Heart left ventricle (tissue), 16 donors: ENCODE measurements at regions not wholly inside any gene's neighbourhood (a gene's known extent, or its start where the extent isn't known, plus 50 kb on each side); places are given as distances from the start of the nearest gene placed in this dataset.

Experiments
- ATAC-seq, 4 donors: fragments of 200-7000 bp; cut with Tn5 transposase; one replicate each; pipeline ENCODE4 v1.9.1; 2020 to 2022; ENCODE audit warnings: moderate library complexity in 4 of 4, mild to moderate bottlenecking in 3 of 4, moderate number of reproducible peaks in 1 of 4
- DNase-seq, 5 donors: peaks; one replicate each; pipeline ENCODE4 v3.0.0-alpha.2; 2020
- H3K27ac ChIP-seq, 12 donors: fragments of 200-600 bp; sonication (generic) in 4 of 12; one replicate each; pipeline versions ENCODE4 v1.5.0 to v1.8.0; 2016 to 2022; ENCODE audit warnings: mild to moderate bottlenecking in 2 of 12
- H3K27me3 ChIP-seq, 9 donors: fragments of 200-600 bp; sonication (generic) in 2 of 9; one replicate each; pipeline versions ENCODE4 v1.5.1 to v1.8.0; 2016 to 2022; ENCODE audit warnings: mild to moderate bottlenecking in 3 of 9
- H3K36me3 ChIP-seq, 9 donors: fragments of 200-600 bp; sonication (generic) in 2 of 9; one replicate each; pipeline versions ENCODE4 v1.5.0 to v1.8.0; 2018 to 2022; ENCODE audit warnings: mild to moderate bottlenecking in 2 of 9
- H3K4me1 ChIP-seq, 12 donors: fragments of 200-600 bp; sonication (generic) in 4 of 12; one replicate each; pipeline versions ENCODE4 v1.5.0 to v1.8.0; 2016 to 2022; ENCODE audit warnings: mild to moderate bottlenecking in 3 of 12
- H3K4me3 ChIP-seq, 12 donors: fragments of 200-600 bp; sonication (generic) in 4 of 12; one replicate each; pipeline versions ENCODE4 v1.5.0 to v1.8.0; 2017 to 2022; ENCODE audit warnings: mild to moderate bottlenecking in 9 of 12, moderate library complexity in 4 of 12
- H3K9me3 ChIP-seq, 12 donors: fragments of 200-600 bp; sonication (generic) in 4 of 12; one replicate each; pipeline versions ENCODE4 v1.5.0 to v1.8.0; 2016 to 2022; ENCODE audit warnings: mild to moderate bottlenecking in 1 of 12
- CTCF ChIP-seq, 12 donors: fragments of 200-600 bp; sonication (generic) in 4 of 12; IDR thresholded peaks; one replicate each; pipeline versions ENCODE4 v1.5.0 to v1.8.0; 2018 to 2022; ENCODE audit warnings: antibody characterized with exemption in 12 of 12, mild to moderate bottlenecking in 5 of 12
- POLR2A ChIP-seq, 2 donors: fragments of 450-650 bp; IDR thresholded peaks; one replicate each; pipeline ENCODE4 v1.6.1; 2017; ENCODE audit warnings: antibody characterized with exemption in 2 of 2, mild to moderate bottlenecking in 2 of 2, moderate library complexity in 2 of 2
- WGBS, 4 donors: extraction: QIAGEN DNeasy Blood & Tissue Kit in 2 of 4; methylation state at CpG; one replicate each; pipeline versions ENCODE4 v1.1.5 to v1.1.7; 2013 to 2018; 5-methylcytosine and 5-hydroxymethylcytosine counted together
- intact Hi-C, 10 donors: fragments of 100-400 bp; cut with DNase I; formaldehyde crosslinking; loops; one replicate each; pipeline versions ENCODE4 v1.11.1 to v1.14.2; 2022
- donor health status: ischemic (EF 13 %, LVEDD 7.1; RV severe dilation, severe dysfunction).
- donor health status: healthy with polysubstance abuse.
- donor health status: DM: no; HTN: yes; CAD: no.
- donor health status: DM: no; HTN: no; CAD: no.
- donor health status: ischemic (EF 25% LVEDD 6.9; RV normal size, moderate dysfunction).
- donor health status: ischemic (EF 25% LVEDD 5.7; RV mildly dilated, moderate dysfunction).
- donor health status: healthy.
- donor health status: DM: yes; HTN: yes; CAD: no.
- donor health status: ischemic (EF 35%, LVEDD 5.7; RV mildly dilated, moderate dysfunction).
- donor health status: nonischemic (EF 11% LVEDD 7.7; RV severe dilation, severe dysfunction).
- donor health status: DM: yes; HTN: yes; CAD: no.
- donor health status: PGD.
- donor health status: ischemic (EF 29% LVEDD 5.4; RV normal size, mild dysfunction).
- donor health status: nonischemic (EF 23%, LVEDD 6.1; RV moderate dilation, normal function).

GRCh38 chr1:79648126-79648525 lies 641.6 kb upstream of the ADGRL4 start:
- TF ChIP-seq POLR2A (IDR thresholded peaks at IDR 0.05) (no peak), CTCF (IDR thresholded peaks at IDR 0.05) (no peak)
- Histone ChIP-seq H3K27ac (no peak overlapping the region), H3K4me1 (peaks cover 0 to 7% (median 0%) of the 10 kb centered on the region in 12 donors), H3K36me3 (no peaks in the 10 kb centered on the region), H3K9me3 (no peaks in the 10 kb centered on the region), H3K4me3 (no peak overlapping the region), H3K27me3 (no peaks in the 10 kb centered on the region)
- intact Hi-C loops, result no loop called here
- DNase-seq (no peak), ATAC-seq (no peak)
- 95 to 98% (median 97%) methylated on average over 1 of the region's 1 CpG for WGBS, 4 donors

DNA sequence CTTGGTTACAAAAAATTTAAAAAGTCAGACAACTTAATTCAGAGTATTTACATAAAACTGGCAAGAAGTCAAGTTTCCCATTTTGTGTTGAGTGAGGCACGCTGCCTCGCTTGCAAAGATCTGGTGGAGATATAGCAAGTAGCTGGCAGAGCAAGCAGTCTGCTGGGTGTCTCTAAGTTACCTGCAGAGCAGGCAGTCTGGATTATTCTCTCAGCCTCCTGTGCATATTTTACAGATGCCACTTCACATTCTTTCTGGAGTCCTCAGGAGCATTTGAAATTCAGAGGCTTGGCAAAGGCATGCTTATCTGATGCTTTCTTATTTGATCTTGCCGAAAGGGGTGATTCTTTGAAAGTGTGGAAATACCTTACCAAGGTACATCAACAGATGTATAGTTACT lies 640.4 kb upstream of the ADGRL4 start:
- TF ChIP-seq CTCF (IDR thresholded peaks at IDR 0.05) (no peak), POLR2A (IDR thresholded peaks at IDR 0.05) (no peak)
- H3K9me3 ChIP-seq, result no peaks in the 10 kb centered on the region
- WGBS, 4 donors, result 61 to 70% (median 67%) methylated on average over 3 of the region's 3 CpGs
- no peaks in the 10 kb centered on the region for H3K36me3 ChIP-seq
- H3K4me1 ChIP-seq, result no peaks in the 10 kb centered on the region
- H3K27ac ChIP-seq, result no peak overlapping the region
- DNase-seq, result no peak
- H3K4me3 ChIP-seq, result no peak overlapping the region
- no peaks in the 10 kb centered on the region for H3K27me3 ChIP-seq
- no peak for ATAC-seq
- intact Hi-C loops, result no loop called here

GRCh38 chr1:79638382-79638781 lies 631.9 kb upstream of the ADGRL4 start:
- no peak for DNase-seq
- no peak overlapping the region for H3K27ac ChIP-seq
- TF ChIP-seq CTCF (IDR thresholded peaks at IDR 0.05), result no peak
- TF ChIP-seq POLR2A (IDR thresholded peaks at IDR 0.05), result no peak

GRCh38 chr1:79633456-79633855 lies 626.9 kb upstream of the ADGRL4 start:
- ATAC-seq (no peak), DNase-seq (no peak)
- Histone ChIP-seq H3K4me1 (no peaks in the 10 kb centered on the region), H3K27me3 (no peaks in the 10 kb centered on the region), H3K4me3 (no peak overlapping the region), H3K36me3 (no peaks in the 10 kb centered on the region), H3K9me3 (no peaks in the 10 kb centered on the region), H3K27ac (no peak overlapping the region)
- WGBS, 4 donors, result 86 to 94% (median 91%) methylated on average over 1 of the region's 1 CpG
- intact Hi-C loops, result no loop called here
- TF ChIP-seq CTCF (IDR thresholded peaks at IDR 0.05), result no peak

More at GRCh38 chr1:79638382-79638781, 631.9 kb upstream of the ADGRL4 start:
- no peaks in the 10 kb centered on the region for H3K9me3 ChIP-seq
- no peaks in the 10 kb centered on the region for H3K4me1 ChIP-seq
- no peak for ATAC-seq
- intact Hi-C loops, result no loop called here
- no peaks in the 10 kb centered on the region for H3K27me3 ChIP-seq
- no peaks in the 10 kb centered on the region for H3K36me3 ChIP-seq
- no peak overlapping the region for H3K4me3 ChIP-seq
- WGBS, 4 donors, result 93 to 97% (median 97%) methylated on average over 2 of the region's 2 CpGs
